Suppressor macrophage treated with lipopolysaccharide for 4 hours (primary cell): ENCODE measurements at regions not wholly inside any gene's neighbourhood (a gene's known extent, or its start where the extent isn't known, plus 50 kb on each side); places are given as distances from the start of the nearest gene placed in this dataset.
"Not testable (repeated sequence)": the region's sequence is repeated elsewhere in the genome, so short reads cannot be mapped to it uniquely, and the experiment has no call there.

Experiments
- DNase-seq: peaks from one replicate; pipeline ENCODE4 v3.0.0-alpha.2; 2020

GRCh38 chr18:44579028-44579702 lies 101.5 kb upstream of the SETBP1 start:
- peak; percentile 17 for DNase-seq

GRCh38 chr18:44579745-44580144 lies 100.9 kb upstream of the SETBP1 start:
- DNase-seq: peak; percentile 28

DNA sequence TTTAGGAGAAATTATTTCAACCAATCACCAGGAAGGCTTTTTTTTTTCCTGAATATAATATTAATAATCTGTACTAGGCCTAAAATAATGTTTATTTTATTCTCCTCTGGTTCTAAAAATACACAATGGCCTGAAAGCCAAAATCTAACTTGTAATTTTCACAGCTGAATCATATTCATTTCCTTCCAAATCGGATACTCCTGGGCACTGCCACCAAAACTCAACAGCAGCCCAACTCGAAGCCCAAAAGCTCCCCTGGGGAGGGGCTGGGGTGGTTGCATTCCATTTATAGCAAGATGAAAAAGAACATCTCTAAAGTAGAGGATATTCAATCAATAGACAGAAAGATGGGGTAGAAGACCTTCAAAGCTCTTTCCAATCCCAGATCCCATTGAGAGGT lies 100.5 kb upstream of the SETBP1 start:
- no peak for DNase-seq

DNA sequence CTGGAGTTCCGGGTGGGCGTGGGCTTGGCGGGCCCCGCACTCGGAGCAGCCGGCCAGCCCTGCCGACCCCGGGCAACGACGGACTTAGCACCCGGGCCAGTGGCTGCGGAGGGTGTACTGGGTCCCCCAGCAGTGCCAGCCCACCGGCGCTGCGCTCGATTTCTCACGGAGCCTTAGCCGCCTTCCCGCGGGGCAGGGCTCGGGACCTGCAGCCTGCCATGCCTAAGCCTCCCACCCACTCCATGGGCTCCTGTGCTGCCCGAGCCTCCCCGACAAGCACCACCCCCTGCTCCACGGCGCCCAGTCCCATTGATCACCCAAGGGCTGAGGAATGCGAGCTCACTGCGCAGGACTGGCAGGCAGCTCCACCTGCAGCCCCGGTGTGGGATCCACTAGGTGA lies 99.9 kb upstream of the SETBP1 start:
- not testable (repeated sequence) for DNase-seq

DNA sequence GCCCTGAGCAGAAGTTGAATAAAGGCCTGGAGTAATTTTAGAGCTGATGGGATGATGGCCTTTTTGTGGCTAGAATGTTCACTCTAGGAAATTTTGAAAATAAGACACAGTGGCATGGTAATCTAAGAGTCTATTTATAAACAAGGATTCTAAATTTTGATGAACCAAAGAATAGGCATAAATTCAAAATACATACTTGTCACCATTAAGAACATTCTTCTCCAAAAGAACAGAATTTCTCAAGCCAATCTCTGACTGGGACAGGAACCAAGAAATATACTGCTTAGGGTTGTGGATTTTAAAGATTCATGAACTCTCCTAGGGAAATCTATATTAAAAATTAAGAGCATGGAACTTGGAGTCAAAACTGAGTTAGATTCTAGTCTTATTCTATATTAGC lies 98.2 kb upstream of the SETBP1 start:
- DNase-seq: no peak

- no peak for DNase-seq
These were observed 95.8 kb upstream of the SETBP1 start for GRCh38 chr18:44584900-44585299.

DNA sequence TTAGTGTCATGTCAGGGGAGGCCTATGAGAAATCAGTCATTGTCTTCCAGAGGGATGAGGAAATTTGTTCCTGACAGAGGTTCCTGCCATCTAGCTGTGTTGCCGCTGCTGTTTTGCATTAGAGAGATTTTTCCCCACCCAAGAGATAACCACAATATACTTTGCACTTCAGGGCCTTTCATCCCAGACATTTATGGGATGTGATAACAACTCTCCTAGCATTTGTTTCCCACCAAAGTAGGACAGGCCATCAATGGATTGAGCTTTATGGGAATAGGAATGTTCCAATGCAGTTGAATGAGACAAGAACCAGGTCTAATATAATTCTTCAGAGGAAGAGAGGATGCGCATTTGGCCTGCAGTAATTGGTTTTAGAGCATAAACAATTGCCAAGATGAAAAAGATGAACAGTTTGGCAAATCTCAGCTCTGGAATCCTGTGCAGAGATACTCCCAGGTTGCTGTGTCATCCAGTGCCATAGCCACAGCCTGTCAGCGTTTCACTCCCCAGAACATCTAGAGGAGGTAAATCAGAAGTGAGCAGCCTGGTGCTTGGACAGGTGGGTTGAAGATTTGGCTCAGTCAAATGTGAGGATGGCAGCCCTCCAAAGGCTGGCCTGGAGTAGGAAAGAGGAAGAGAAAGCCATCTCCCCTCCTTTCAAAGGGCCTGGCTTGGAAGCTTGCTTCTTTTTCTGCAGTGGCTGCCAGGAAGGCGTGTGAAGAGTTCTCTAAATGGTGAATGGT lies 93.7 kb upstream of the SETBP1 start:
- DNase-seq: no peak

DNA sequence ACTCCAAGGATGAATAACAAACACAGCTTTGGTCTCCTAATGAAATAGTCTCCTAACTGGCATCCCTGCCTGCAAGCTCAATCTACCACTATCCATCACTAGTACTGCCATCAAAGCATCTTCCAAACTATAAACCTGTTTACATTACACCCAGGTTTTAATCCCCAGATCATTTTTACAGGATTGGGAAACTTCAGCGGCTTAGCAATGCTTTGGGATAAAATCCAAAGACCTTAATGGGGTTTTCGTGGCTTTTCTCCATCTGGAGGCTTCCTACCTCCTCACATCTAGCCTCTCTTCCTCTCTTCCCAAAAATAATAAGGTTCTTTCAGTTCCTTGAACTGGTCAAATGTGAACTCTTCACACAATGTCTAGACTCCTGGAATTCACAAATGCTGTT lies 92.2 kb upstream of the SETBP1 start:
- DNase-seq: no peak

- DNase-seq: no peak
These were observed 90.9 kb upstream of the SETBP1 start for GRCh38 chr18:44589693-44590355.

- no peak for DNase-seq
These were observed 89.6 kb upstream of the SETBP1 start for GRCh38 chr18:44590956-44591670.

DNA sequence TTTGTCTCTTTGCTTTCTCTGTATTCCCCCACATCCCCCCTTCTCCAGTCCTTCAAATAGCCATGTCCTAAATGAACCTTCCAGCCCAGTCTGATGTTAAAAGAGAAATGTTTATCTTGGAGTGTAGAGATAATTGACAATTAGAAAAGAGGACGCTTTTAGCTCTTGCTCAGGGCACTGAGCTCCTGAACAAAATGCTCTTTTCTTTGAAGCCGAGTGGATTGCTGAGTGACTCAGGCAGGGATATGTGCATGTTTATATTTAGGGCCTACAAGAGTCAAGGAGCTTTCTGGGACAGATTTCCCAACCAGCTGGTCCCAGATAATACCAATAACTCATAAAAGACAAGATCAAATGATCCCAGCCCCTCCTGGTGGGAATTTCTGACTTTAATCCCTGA lies 88.0 kb upstream of the SETBP1 start:
- DNase-seq: no peak

DNA sequence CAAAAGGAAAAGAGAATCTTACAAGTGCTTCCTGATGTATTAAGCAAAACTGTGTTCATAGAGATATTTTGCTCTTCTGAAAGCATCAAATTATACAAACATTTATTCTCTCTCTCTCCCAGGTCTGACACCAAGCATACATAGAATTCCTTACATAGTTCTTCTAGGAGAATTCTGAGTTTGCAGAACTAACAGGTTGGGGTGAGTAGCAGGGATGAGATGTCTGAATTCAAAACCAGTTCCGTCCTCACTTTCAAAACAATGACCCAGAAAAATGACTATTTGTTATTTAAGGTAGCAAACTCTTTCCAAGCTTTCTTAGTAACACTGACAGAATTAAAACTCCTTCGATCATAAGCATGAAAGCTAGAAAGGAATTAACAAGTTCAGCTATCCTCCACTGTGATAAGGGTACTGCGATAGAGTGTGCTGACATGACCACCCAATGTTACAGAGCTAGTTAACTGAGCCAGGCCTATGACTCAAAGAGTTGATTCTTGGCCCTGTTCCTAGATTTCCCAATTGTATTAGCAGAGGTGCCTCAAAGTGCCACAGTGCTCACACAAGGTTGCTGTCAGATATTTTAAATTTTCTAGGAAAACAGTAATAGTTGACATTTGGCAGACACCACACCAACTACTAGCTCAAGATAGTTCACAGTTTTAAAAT lies 85.8 kb upstream of the SETBP1 start:
- DNase-seq: no peak

DNA sequence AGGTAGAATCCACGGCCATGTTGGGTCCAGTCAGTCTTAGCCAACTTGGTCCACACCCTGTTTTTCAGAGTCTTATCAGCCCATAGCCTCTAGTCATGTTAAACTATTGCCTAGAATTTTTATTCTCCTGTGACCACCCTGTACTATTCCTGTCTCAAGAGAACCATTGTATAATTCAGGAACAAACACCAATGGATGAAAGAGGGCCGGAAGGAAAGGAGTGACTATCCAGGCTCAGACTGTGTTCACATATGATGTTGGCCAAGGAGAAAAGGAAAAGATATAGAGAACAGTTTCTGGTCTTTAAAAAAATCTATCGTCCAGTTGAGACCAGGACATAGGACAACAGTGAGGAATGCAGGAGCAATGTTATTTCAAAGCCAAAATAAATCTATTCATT lies 82.9 kb upstream of the SETBP1 start:
- no peak for DNase-seq

DNA sequence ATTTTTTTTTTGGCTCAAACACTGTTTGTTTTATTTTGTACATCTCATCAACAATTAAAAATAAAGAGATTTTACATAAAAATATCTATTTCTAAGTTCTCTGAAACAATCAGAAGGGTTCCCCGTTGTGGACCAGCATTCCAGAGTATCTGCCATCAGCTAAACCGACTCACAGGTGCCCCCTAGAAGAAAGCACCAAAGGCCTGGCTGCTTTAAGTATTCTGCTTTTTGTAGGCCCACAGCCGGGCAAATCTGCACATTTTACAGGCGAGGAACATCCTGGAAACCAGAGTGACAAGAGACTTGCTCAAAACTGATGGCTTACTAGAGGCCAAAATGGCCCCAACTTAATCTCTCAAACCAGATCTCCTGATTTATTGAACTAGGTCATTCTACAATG lies 82.2 kb upstream of the SETBP1 start:
- no peak for DNase-seq

GRCh38 chr18:44599412-44599811 lies 81.3 kb upstream of the SETBP1 start:
- DNase-seq: no peak

GRCh38 chr18:44601447-44601846 lies 79.2 kb upstream of the SETBP1 start:
- DNase-seq: no peak

- DNase-seq: no peak
These were observed 78.3 kb upstream of the SETBP1 start for GRCh38 chr18:44602380-44602779.

DNA sequence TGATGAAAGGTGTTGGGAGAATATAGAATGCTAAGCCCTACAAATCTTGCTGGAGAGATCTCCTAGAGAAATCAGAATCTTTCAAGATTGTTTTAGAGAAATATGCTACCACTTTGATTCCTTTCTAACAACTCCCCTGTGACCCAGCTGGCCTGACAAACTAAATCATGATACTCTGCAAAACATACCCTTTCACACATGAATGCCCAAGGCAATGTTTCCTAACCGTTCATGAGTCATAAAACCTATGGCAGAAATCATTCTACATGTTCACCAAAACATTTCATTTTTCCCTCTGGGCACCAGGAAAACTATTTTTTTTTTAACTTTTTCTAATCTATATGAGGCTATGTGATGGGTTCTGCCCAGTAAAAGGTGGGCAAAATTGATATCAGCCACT lies 77.8 kb upstream of the SETBP1 start:
- no peak for DNase-seq

- DNase-seq: no peak
These were observed 71.3 kb upstream of the SETBP1 start for GRCh38 chr18:44609181-44609941.

- no peak for DNase-seq
These were observed 59.9 kb upstream of the SETBP1 start for GRCh38 chr18:44620812-44621211.

GRCh38 chr18:44624052-44624451 lies 56.6 kb upstream of the SETBP1 start:
- DNase-seq: no peak

- DNase-seq: no peak
These were observed 55.3 kb upstream of the SETBP1 start for GRCh38 chr18:44625386-44625785.
